ENCODE measurements at regions not wholly inside any gene's neighbourhood (a gene's known extent, or its start where the extent isn't known, plus 50 kb on each side); places are given as distances from the start of the nearest gene placed in this dataset.

DNA sequence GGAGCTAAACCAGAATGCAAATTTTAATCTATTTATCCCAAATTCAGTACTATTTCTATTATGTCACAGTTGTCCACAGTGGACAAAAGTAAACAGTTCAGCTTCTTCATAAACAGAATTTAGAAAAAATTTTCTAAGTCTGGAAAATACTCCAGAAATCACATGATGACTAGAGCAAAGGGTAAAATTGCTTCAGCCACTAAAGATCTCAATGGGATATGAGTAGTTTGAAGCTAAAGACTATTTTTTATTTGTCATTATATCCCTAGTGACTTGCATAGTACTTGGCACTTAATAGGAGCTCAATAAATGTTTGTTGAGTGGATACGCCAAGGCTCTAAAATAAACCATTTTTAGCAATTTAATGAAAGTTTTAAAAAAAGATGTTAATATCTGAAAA, 354.3 kb upstream of the AGTR1 start:
- DNase-seq (ENCODE audit: low spot score in 2 of 2), result no peak
- TF ChIP-seq POLR2AphosphoS5 (IDR thresholded peaks at IDR 0.05) (no peak), POLR2A (IDR thresholded peaks at IDR 0.05) (no peak)
- no peaks in the 10 kb centered on the region for H3K4me1 ChIP-seq
- peaks cover 3% of the 10 kb centered on the region for H3K36me3 ChIP-seq
- intact Hi-C loops (cut with DNase I; ENCODE audit: low total_unique reads), result no loop called here
- no peak overlapping the region for H3K4me3 ChIP-seq
- H3K9me3 ChIP-seq, result no peaks in the 10 kb centered on the region
- no peak overlapping the region for H3K27ac ChIP-seq
- H3K27me3 ChIP-seq, result no peaks in the 10 kb centered on the region

DNA sequence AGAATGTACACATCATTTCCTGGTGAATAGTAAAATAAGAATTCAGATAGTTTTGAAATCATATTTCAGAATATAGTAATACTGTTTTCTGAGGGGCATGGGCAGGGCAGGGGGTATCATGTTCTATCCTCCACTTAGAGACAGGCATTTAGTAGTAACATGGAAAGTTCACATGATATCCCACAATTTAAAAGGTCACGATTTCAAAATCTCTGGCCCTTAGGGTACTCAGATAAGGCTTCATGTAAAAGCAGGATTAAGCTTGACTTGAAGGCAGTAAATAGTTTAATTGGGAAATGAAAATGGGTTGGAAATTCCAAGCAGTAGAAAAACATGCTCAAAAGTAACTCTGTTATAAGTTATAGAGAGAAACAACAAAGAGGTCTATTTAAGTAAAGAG, 353.2 kb upstream of the AGTR1 start:
- intact Hi-C loops (cut with DNase I; ENCODE audit: low total_unique reads), result no loop called here
- no peak overlapping the region for H3K4me3 ChIP-seq
- H3K9me3 ChIP-seq, result no peaks in the 10 kb centered on the region
- H3K4me1 ChIP-seq, result no peaks in the 10 kb centered on the region
- H3K36me3 ChIP-seq, result peaks cover 3% of the 10 kb centered on the region
- no peak overlapping the region for H3K27ac ChIP-seq
- TF ChIP-seq, protein P1, sequence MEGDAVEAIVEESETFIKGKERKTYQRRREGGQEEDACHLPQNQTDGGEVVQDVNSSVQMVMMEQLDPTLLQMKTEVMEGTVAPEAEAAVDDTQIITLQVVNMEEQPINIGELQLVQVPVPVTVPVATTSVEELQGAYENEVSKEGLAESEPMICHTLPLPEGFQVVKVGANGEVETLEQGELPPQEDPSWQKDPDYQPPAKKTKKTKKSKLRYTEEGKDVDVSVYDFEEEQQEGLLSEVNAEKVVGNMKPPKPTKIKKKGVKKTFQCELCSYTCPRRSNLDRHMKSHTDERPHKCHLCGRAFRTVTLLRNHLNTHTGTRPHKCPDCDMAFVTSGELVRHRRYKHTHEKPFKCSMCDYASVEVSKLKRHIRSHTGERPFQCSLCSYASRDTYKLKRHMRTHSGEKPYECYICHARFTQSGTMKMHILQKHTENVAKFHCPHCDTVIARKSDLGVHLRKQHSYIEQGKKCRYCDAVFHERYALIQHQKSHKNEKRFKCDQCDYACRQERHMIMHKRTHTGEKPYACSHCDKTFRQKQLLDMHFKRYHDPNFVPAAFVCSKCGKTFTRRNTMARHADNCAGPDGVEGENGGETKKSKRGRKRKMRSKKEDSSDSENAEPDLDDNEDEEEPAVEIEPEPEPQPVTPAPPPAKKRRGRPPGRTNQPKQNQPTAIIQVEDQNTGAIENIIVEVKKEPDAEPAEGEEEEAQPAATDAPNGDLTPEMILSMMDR (IDR thresholded peaks at IDR 0.05), result no peak
- TF ChIP-seq POLR2A (IDR thresholded peaks at IDR 0.05) (no peak), POLR2AphosphoS5 (IDR thresholded peaks at IDR 0.05) (no peak)
- no peak for DNase-seq (ENCODE audit: low spot score in 2 of 2)
- H3K27me3 ChIP-seq, result no peaks in the 10 kb centered on the region

DNA sequence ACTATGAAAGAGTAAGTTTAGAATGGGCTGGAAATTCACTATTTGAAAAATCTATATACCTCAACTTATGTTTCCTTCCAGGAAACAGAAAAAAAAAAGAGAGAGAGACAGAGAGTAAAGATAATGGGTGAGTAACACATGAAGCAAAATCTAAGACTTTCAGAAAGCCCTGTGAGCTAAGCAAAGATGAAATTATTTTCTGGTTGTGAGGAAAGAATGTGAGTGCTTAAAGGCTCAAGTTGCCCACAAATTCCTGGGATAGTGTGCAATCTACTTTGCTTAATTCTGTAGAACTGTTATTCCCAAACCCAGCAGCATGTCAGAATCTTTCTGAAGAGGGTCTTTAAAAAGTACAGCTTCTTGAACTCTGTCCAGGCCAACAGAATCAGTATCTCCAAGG, 337.7 kb upstream of the AGTR1 start:
- Histone ChIP-seq H3K27me3 (no peaks in the 10 kb centered on the region), H3K36me3 (no peaks in the 10 kb centered on the region), H3K4me1 (no peaks in the 10 kb centered on the region), H3K27ac (no peak overlapping the region), H3K4me3 (no peak overlapping the region), H3K9me3 (no peaks in the 10 kb centered on the region)
- intact Hi-C loops (cut with DNase I; ENCODE audit: low total_unique reads), result no loop called here
- DNase-seq (ENCODE audit: low spot score in 2 of 2), result no peak
- TF ChIP-seq POLR2AphosphoS5 (IDR thresholded peaks at IDR 0.05) (no peak), POLR2A (IDR thresholded peaks at IDR 0.05) (no peak)
- TF ChIP-seq, protein P1 (IDR thresholded peaks at IDR 0.05), result no peak

GRCh38 chr3:148366743-148367410, 330.8 kb upstream of the AGTR1 start:
- Histone ChIP-seq H3K4me1 (no peaks in the 10 kb centered on the region), H3K27ac (no peak overlapping the region), H3K36me3 (no peaks in the 10 kb centered on the region), H3K27me3 (no peaks in the 10 kb centered on the region), H3K4me3 (no peak overlapping the region), H3K9me3 (no peaks in the 10 kb centered on the region)
- DNase-seq (ENCODE audit: low spot score in 2 of 2), result no peak
- intact Hi-C loops (cut with DNase I; ENCODE audit: low total_unique reads), result no loop called here
- TF ChIP-seq POLR2AphosphoS5 (IDR thresholded peaks at IDR 0.05) (no peak), POLR2A (IDR thresholded peaks at IDR 0.05) (no peak)
- TF ChIP-seq, protein P1 (IDR thresholded peaks at IDR 0.05), result no peak

- no peak for DNase-seq (ENCODE audit: low spot score in 2 of 2)
- intact Hi-C loops (cut with DNase I; ENCODE audit: low total_unique reads), result no loop called here
- Histone ChIP-seq H3K27me3 (no peaks in the 10 kb centered on the region), H3K36me3 (no peaks in the 10 kb centered on the region), H3K9me3 (no peaks in the 10 kb centered on the region), H3K4me3 (no peak overlapping the region), H3K4me1 (no peaks in the 10 kb centered on the region), H3K27ac (no peak overlapping the region)
- TF ChIP-seq POLR2A (IDR thresholded peaks at IDR 0.05) (no peak), POLR2AphosphoS5 (IDR thresholded peaks at IDR 0.05) (no peak)
- TF ChIP-seq, protein P1 (IDR thresholded peaks at IDR 0.05), result no peak
These were observed 329.9 kb upstream of the AGTR1 start for GRCh38 chr3:148367756-148368155.

Measured in breast epithelium (tissue), 4 donors.